Body of pancreas (tissue), 4 donors: ENCODE measurements at regions not wholly inside any gene's neighbourhood (a gene's known extent, or its start where the extent isn't known, plus 50 kb on each side); places are given as distances from the start of the nearest gene placed in this dataset.

Experiments
- ATAC-seq: fragments of 150-250 bp; one replicate; pipeline ENCODE4 v1.9.1; 2016
- DNase-seq, 4 donors: peaks; one replicate each; pipeline ENCODE4 v3.0.0-alpha.2; 2019
- H3K27ac ChIP-seq, 4 donors: fragments of 200-600 bp; sonication (generic); 1 replicate in 3 of 4; 2 replicates in 1 of 4; pipeline versions ENCODE4 v1.5.1 to v1.6.1; 2016 to 2019; ENCODE audit warnings: mild to moderate bottlenecking in 1 of 4, mixed read lengths in 1 of 4, moderate library complexity in 1 of 4
- H3K27me3 ChIP-seq, 2 donors: fragments of 200-600 bp; sonication (generic); one replicate each; pipeline ENCODE4 v1.6.0; 2016; ENCODE audit warnings: mild to moderate bottlenecking in 1 of 2
- H3K36me3 ChIP-seq, 2 donors: fragments of 200-600 bp; sonication (generic); replicated peaks in 1 of 2; 2 replicates each; pipeline ENCODE4 v1.5.1; 2016; ENCODE audit warnings: low read depth in 2 of 2; ENCODE audit not compliant: insufficient read depth in 1 of 2
- H3K4me1 ChIP-seq: fragments of 200-600 bp; sonication (generic); one replicate; pipeline ENCODE4 v1.6.0; 2016
- H3K4me3 ChIP-seq, 2 donors: fragments of 200-600 bp; sonication (generic); 1 replicate in 1 of 2; 2 replicates in 1 of 2; pipeline ENCODE4 v1.5.1; 2016 to 2019
- H3K9me3 ChIP-seq, 3 donors: fragments of 200-600 bp; sonication (generic); 1 replicate in 2 of 3; 2 replicates in 1 of 3; pipeline ENCODE4 v1.5.1; 2016
- CTCF ChIP-seq, 7 experiments: fragments of 450-650 bp in 4 of 7; fragments of 200-600 bp in 3 of 7; sonication (generic) in 3 of 7; IDR thresholded peaks; one replicate each; pipeline ENCODE4 v1.5.1; 2016 to 2019; ENCODE audit warnings: antibody characterized with exemption in 7 of 7
- POLR2A ChIP-seq, 3 donors: fragments of 450-650 bp; IDR thresholded peaks; one replicate each; pipeline ENCODE4 v1.6.1; 2016; ENCODE audit warnings: antibody characterized with exemption in 3 of 3, mild to moderate bottlenecking in 2 of 3
- WGBS, 2 donors: methylation state at CpG; one replicate each; pipeline ENCODE4 v1.1.5; 2017; 5-methylcytosine and 5-hydroxymethylcytosine counted together
- intact Hi-C: fragments of 100-400 bp; cut with DNase I; formaldehyde crosslinking; loops from one replicate; pipeline ENCODE4 v1.15.1; 2023

- H3K4me3 ChIP-seq: no peak overlapping the region
- no peak for TF ChIP-seq CTCF (IDR thresholded peaks at IDR 0.05)
- TF ChIP-seq POLR2A (IDR thresholded peaks at IDR 0.05): no peak
- WGBS, 2 donors: 25 to 34% methylated on average over 2 of the region's 2 CpGs
- H3K27me3 ChIP-seq: no peaks in the 10 kb centered on the region
- DNase-seq (no peak), ATAC-seq (no peak)
- no peaks in the 10 kb centered on the region for H3K36me3 ChIP-seq
- no peaks in the 10 kb centered on the region for H3K9me3 ChIP-seq
- intact Hi-C loops: no loop called here
- H3K4me1 ChIP-seq: no peaks in the 10 kb centered on the region
- H3K27ac ChIP-seq: no peak overlapping the region
Observed at GRCh38 chr14:37721976-37722659, 126.7 kb downstream of the TTC6 start.

GRCh38 chr14:37723515-37723914 is 128.1 kb downstream of the TTC6 start:
- ATAC-seq (no peak), DNase-seq (no peak)
- no peaks in the 10 kb centered on the region for H3K36me3 ChIP-seq
- no peak overlapping the region for H3K27ac ChIP-seq
- 40 to 50% methylated on average over 4 of the region's 4 CpGs for WGBS, 2 donors
- intact Hi-C loops: no loop called here
- H3K9me3 ChIP-seq: no peaks in the 10 kb centered on the region
- no peak overlapping the region for H3K4me3 ChIP-seq
- H3K4me1 ChIP-seq: no peaks in the 10 kb centered on the region
- no peaks in the 10 kb centered on the region for H3K27me3 ChIP-seq
- TF ChIP-seq CTCF (IDR thresholded peaks at IDR 0.05) (no peak), POLR2A (IDR thresholded peaks at IDR 0.05) (no peak)

- no peak overlapping the region for H3K27ac ChIP-seq
- no peaks in the 10 kb centered on the region for H3K4me1 ChIP-seq
- H3K4me3 ChIP-seq: no peak overlapping the region
- no peaks in the 10 kb centered on the region for H3K36me3 ChIP-seq
- no peaks in the 10 kb centered on the region for H3K9me3 ChIP-seq
- TF ChIP-seq POLR2A (IDR thresholded peaks at IDR 0.05): no peak
- no peak for TF ChIP-seq CTCF (IDR thresholded peaks at IDR 0.05)
- DNase-seq: no peak
- ATAC-seq: no peak
- intact Hi-C loops: no loop called here
- no peaks in the 10 kb centered on the region for H3K27me3 ChIP-seq
Observed at GRCh38 chr14:37726708-37727107, 131.3 kb downstream of the TTC6 start.

GRCh38 chr14:37729218-37729617 is 133.8 kb downstream of the TTC6 start:
- DNase-seq: no peak
- Histone ChIP-seq H3K4me3 (no peak overlapping the region), H3K9me3 (no peaks in the 10 kb centered on the region), H3K36me3 (no peaks in the 10 kb centered on the region), H3K27ac (no peak overlapping the region), H3K4me1 (no peaks in the 10 kb centered on the region), H3K27me3 (no peaks in the 10 kb centered on the region)
- ATAC-seq: no peak
- TF ChIP-seq CTCF (IDR thresholded peaks at IDR 0.05): no peak
- no peak for TF ChIP-seq POLR2A (IDR thresholded peaks at IDR 0.05)
- WGBS, 2 donors: 65 to 70% methylated on average over 2 of the region's 2 CpGs
- intact Hi-C loops: no loop called here

- TF ChIP-seq POLR2A (IDR thresholded peaks at IDR 0.05): no peak
- no peak for TF ChIP-seq CTCF (IDR thresholded peaks at IDR 0.05)
- ATAC-seq (no peak), DNase-seq (no peak)
- H3K36me3 ChIP-seq: no peaks in the 10 kb centered on the region
- no peak overlapping the region for H3K27ac ChIP-seq
- H3K4me1 ChIP-seq: no peaks in the 10 kb centered on the region
- no peak overlapping the region for H3K4me3 ChIP-seq
- H3K27me3 ChIP-seq: no peaks in the 10 kb centered on the region
- no peaks in the 10 kb centered on the region for H3K9me3 ChIP-seq
- intact Hi-C loops: no loop called here
- 52 to 58% methylated on average over 4 of the region's 4 CpGs for WGBS, 2 donors
Observed at GRCh38 chr14:37731094-37731493, 135.7 kb downstream of the TTC6 start.
